Suprapubic skin (tissue), 4 donors: ENCODE measurements at regions not wholly inside any gene's neighbourhood (a gene's known extent, or its start where the extent isn't known, plus 50 kb on each side); places are given as distances from the start of the nearest gene placed in this dataset.

Experiments used
- EP300 ChIP-seq: sonication (generic); formaldehyde crosslinking; IDR thresholded peaks from one replicate; pipeline ENCODE4 v1.6.1; 2017; ENCODE audit warnings: antibody characterized with exemption
- POLR2A ChIP-seq, 2 donors: fragments of 450-650 bp; IDR thresholded peaks; one replicate each; pipeline ENCODE4 v1.6.1; 2017; ENCODE audit warnings: antibody characterized with exemption in 2 of 2, mild to moderate bottlenecking in 2 of 2, moderate library complexity in 2 of 2
- POLR2AphosphoS5 ChIP-seq, 3 donors: sonication (generic); formaldehyde crosslinking; IDR thresholded peaks; one replicate each; pipeline ENCODE4 v1.6.1; 2017; ENCODE audit warnings: antibody characterized with exemption in 3 of 3
- TF ChIP-seq, protein P1 (sequence below), 2 donors: fragments of 200-600 bp in 1 of 2; fragments of 450-650 bp in 1 of 2; sonication (generic) in 1 of 2; IDR thresholded peaks; one replicate each; pipeline ENCODE4 v1.5.1; 2016 to 2019; ENCODE audit warnings: antibody characterized with exemption in 2 of 2, mild to moderate bottlenecking in 1 of 2, moderate library complexity in 1 of 2

DNA sequence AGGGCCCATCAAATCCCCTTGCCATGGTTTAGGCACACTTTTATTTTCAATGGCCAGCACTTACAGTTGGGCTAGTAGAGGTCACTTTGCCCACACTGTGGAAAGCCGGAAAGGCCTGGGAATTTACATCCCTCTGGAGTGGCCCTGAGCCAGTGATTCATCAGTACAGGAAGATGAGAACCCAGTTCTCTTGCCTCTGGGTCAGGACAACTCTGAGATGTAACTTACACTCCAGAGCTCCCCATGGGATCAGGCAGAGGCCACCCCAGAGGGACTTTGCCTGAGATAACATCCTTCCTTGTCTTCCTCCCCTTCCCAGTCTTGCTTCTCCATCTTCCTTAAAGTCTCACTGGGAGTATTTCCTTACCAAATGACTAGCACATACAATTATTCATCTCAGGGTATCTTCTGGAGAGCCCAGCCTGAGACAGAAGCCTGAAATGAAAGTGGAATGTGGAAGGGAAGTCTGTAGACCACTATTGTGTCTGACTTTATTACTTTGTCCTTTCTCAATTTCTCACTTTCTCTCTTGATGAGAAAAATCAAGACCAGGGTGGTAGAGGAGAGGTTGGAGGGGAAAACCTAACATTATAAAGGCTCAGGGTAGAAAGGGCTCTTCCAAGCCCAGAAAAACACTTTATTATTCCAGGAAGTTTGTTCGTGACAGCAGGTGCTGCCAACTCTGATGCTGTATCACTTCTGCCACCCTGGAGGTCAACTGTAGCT is 220.8 kb downstream of the ZNF621 start:
- TF ChIP-seq, protein P1, sequence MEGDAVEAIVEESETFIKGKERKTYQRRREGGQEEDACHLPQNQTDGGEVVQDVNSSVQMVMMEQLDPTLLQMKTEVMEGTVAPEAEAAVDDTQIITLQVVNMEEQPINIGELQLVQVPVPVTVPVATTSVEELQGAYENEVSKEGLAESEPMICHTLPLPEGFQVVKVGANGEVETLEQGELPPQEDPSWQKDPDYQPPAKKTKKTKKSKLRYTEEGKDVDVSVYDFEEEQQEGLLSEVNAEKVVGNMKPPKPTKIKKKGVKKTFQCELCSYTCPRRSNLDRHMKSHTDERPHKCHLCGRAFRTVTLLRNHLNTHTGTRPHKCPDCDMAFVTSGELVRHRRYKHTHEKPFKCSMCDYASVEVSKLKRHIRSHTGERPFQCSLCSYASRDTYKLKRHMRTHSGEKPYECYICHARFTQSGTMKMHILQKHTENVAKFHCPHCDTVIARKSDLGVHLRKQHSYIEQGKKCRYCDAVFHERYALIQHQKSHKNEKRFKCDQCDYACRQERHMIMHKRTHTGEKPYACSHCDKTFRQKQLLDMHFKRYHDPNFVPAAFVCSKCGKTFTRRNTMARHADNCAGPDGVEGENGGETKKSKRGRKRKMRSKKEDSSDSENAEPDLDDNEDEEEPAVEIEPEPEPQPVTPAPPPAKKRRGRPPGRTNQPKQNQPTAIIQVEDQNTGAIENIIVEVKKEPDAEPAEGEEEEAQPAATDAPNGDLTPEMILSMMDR (IDR thresholded peaks at IDR 0.05), result no peak
- no peak for TF ChIP-seq POLR2A (IDR thresholded peaks at IDR 0.05)
- TF ChIP-seq POLR2AphosphoS5 (IDR thresholded peaks at IDR 0.05), result no peak
- TF ChIP-seq EP300, result no peak
